ENCODE measurements at regions not wholly inside any gene's neighbourhood (a gene's known extent, or its start where the extent isn't known, plus 50 kb on each side); places are given as distances from the start of the nearest gene placed in this dataset.

- TF ChIP-seq CTCF (IDR thresholded peaks at IDR 0.05) (no peak), POLR2A (IDR thresholded peaks at IDR 0.05) (no peak)
Measured at GRCh38 chr6:85747093-85747492, 104.4 kb upstream of the SYNCRIP start.

Measured in right lobe of liver (tissue), 4 donors.